Osteoblast (primary cell): ENCODE measurements at regions not wholly inside any gene's neighbourhood (a gene's known extent, or its start where the extent isn't known, plus 50 kb on each side); places are given as distances from the start of the nearest gene placed in this dataset.
"Not testable (repeated sequence)": the region's sequence is repeated elsewhere in the genome, so short reads cannot be mapped to it uniquely, and the experiment has no call there.

Experiments
- DNase-seq: peaks from one replicate; pipeline ENCODE4 v3.0.0; 2011; ENCODE audit warnings: low spot score, mixed read lengths; ENCODE audit not compliant: insufficient read length; ENCODE audit errors: missing footprints
- H2AFZ ChIP-seq: 2 replicates; pipeline ENCODE4 v1.6.0; 2011; ENCODE audit warnings: mild to moderate bottlenecking, low read length
- H3K27ac ChIP-seq: 2 replicates; pipeline ENCODE4 v1.5.1; 2011; ENCODE audit warnings: mild to moderate bottlenecking, low read depth, low read length, moderate library complexity
- H3K27me3 ChIP-seq: 2 replicates; pipeline ENCODE4 v1.6.0; 2012; ENCODE audit warnings: mild to moderate bottlenecking, control low read depth, inconsistent platforms, low read length, moderate library complexity; ENCODE audit not compliant: insufficient read depth
- H3K36me3 ChIP-seq: 2 replicates; pipeline ENCODE4 v1.5.1; 2011; ENCODE audit warnings: mild to moderate bottlenecking, low read length, control low read depth, moderate library complexity; ENCODE audit not compliant: insufficient read depth
- H3K4me1 ChIP-seq: 2 replicates; pipeline ENCODE4 v1.5.1; 2011; ENCODE audit warnings: mild to moderate bottlenecking, low read length, control low read depth, moderate library complexity; ENCODE audit not compliant: insufficient read depth
- H3K4me2 ChIP-seq: 2 replicates; pipeline ENCODE4 v1.6.0; 2011; ENCODE audit warnings: mild to moderate bottlenecking, low read length; ENCODE audit not compliant: insufficient read depth
- H3K4me3 ChIP-seq: fragments of 200-600 bp; sonication (generic); 3 replicates; pipeline ENCODE4 v1.5.1; 2012; ENCODE audit warnings: mild to moderate bottlenecking, low read length, inconsistent platforms; ENCODE audit not compliant: insufficient read depth
- H3K79me2 ChIP-seq: 2 replicates; pipeline ENCODE4 v1.6.0; 2012; ENCODE audit warnings: mild to moderate bottlenecking, low read length, control low read depth, inconsistent platforms; ENCODE audit not compliant: insufficient read depth
- H3K9me3 ChIP-seq: 2 replicates; pipeline ENCODE4 v1.5.1; 2011; ENCODE audit warnings: low read depth, low read length, control low read depth
- H4K20me1 ChIP-seq: 2 replicates; pipeline ENCODE4 v1.6.0; 2012; ENCODE audit warnings: mild to moderate bottlenecking, low read length, control low read depth; ENCODE audit not compliant: insufficient read depth
- CTCF ChIP-seq: IDR thresholded peaks from 2 replicates; pipeline ENCODE4 v1.5.1; 2011; ENCODE audit warnings: mild to moderate bottlenecking, low read depth, low read length, moderate library complexity; ENCODE audit errors: extremely low read depth

GRCh38 chr22:23458663-23459541 lies 121.2 kb downstream of the IGLL1 start:
- no peak overlapping the region for H3K4me2 ChIP-seq
- no peaks in the 10 kb centered on the region for H3K9me3 ChIP-seq
- no peaks in the 10 kb centered on the region for H3K36me3 ChIP-seq
- no peak overlapping the region for H3K27ac ChIP-seq
- no peak for DNase-seq
- no peak overlapping the region for H2AFZ ChIP-seq
- H3K79me2 ChIP-seq, result no peaks in the 10 kb centered on the region
- H3K27me3 ChIP-seq, result no peaks in the 10 kb centered on the region
- H3K4me1 ChIP-seq, result no peaks in the 10 kb centered on the region
- no peaks in the 10 kb centered on the region for H4K20me1 ChIP-seq
- no peak overlapping the region for H3K4me3 ChIP-seq
- TF ChIP-seq CTCF, result no peak

GRCh38 chr22:23457380-23457985 lies 122.6 kb downstream of the IGLL1 start:
- Histone ChIP-seq H3K36me3 (no peaks in the 10 kb centered on the region), H3K4me1 (no peaks in the 10 kb centered on the region), H2AFZ (no peak overlapping the region), H3K4me2 (no peak overlapping the region), H3K79me2 (no peaks in the 10 kb centered on the region), H3K9me3 (no peaks in the 10 kb centered on the region), H4K20me1 (no peaks in the 10 kb centered on the region), H3K4me3 (no peak overlapping the region), H3K27ac (no peak overlapping the region), H3K27me3 (no peaks in the 10 kb centered on the region)
- DNase-seq, result no peak
- no peak for TF ChIP-seq CTCF

GRCh38 chr22:23456666-23457379 lies 123.3 kb downstream of the IGLL1 start:
- not testable (repeated sequence) for H3K27me3 ChIP-seq, H3K4me2 ChIP-seq, DNase-seq, H3K4me1 ChIP-seq, H3K27ac ChIP-seq, H4K20me1 ChIP-seq, H3K4me3 ChIP-seq, H3K36me3 ChIP-seq, H3K9me3 ChIP-seq, H2AFZ ChIP-seq, H3K79me2 ChIP-seq

GRCh38 chr22:23454345-23454744 lies 125.7 kb downstream of the IGLL1 start:
- H3K9me3 ChIP-seq, H4K20me1 ChIP-seq, H3K27ac ChIP-seq, H2AFZ ChIP-seq, H3K36me3 ChIP-seq, DNase-seq, H3K79me2 ChIP-seq, H3K4me1 ChIP-seq, H3K4me3 ChIP-seq, H3K27me3 ChIP-seq, H3K4me2 ChIP-seq: not testable (repeated sequence)
